ENCODE measurements at regions not wholly inside any gene's neighbourhood (a gene's known extent, or its start where the extent isn't known, plus 50 kb on each side); places are given as distances from the start of the nearest gene placed in this dataset.
"Not testable (repeated sequence)": the region's sequence is repeated elsewhere in the genome, so short reads cannot be mapped to it uniquely, and the experiment has no call there.

DNA sequence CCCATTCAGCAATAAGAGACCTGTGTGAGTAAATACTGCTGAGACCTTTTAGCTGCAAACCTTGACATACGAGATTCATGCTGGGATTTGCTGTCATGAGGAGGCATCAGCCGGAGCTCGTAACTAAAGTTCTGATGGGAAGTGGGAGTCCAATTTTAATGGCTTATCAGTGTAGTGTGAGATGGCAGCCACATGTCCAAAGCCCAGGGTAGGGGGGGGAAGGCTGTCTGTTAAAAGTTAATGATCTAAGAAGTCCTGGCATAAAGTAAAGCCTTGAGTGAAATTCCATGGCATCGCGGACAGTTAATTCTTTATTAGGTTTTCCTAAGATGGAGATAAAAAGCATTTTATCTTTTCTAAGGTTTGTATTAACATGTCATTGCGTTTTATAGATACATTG, 240.0 kb downstream of the AACS start:
- DNase-seq (ENCODE audit: low read depth), result no peak

DNA sequence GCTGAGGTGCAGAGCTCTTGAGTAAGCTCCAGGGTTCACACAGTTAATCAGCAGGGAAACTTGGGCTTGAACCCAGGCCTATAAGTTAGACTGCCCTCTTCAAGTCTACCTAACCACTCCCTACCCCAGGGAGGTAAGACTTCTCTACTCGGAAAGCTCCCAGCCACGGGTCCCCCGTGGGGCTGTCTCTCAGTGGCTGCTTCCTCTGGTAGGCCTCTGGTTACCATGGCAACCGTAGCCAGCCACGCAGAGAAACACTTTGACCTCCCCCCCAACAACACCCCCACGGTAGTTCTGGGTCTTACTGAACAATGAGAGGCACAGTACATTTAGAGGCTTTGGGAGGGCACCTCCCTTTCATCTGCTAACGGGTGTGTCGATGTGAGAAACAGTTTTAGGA, 245.2 kb downstream of the AACS start:
- DNase-seq (ENCODE audit: low read depth), result no peak

DNA sequence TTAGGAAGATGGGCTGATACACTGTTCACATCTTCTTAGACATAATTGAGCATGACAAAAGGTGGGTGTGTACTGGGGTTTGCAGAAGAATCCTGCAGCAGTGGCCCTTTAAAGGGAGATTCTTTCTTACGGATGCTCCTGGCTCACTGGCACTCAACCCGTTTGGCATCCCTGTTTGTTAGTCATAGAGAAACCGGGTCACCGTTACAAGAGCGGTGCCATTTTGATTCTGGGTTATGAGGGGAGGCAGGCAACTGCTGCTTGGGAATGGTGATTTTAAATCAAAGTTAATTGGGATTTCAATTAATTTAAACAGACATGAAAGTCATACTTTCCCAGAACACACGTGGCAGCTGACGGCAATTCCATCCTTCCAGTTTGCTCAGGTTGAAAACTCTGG, 245.8 kb downstream of the AACS start:
- no peak for DNase-seq (ENCODE audit: low read depth)

DNA sequence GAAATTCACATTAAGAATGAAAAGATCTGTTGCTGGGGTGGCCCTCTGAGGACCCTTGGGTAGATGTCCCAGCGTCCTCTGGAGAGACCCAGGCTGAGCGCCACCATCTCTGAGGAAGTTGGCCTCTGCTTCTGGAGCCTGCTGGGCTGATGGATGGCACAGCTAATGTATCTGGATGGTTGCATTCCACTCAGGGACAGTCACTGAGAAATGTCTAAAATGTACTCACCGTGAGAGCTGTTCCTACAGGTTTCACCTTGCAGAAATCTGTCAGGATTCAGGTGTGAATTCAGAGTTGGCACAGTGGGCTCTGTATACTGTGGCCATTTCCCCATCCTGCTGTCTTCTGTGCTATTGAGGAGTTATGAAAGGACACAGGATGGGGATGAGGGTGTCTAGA, 247.2 kb downstream of the AACS start:
- DNase-seq (ENCODE audit: low read depth), result no peak

DNA sequence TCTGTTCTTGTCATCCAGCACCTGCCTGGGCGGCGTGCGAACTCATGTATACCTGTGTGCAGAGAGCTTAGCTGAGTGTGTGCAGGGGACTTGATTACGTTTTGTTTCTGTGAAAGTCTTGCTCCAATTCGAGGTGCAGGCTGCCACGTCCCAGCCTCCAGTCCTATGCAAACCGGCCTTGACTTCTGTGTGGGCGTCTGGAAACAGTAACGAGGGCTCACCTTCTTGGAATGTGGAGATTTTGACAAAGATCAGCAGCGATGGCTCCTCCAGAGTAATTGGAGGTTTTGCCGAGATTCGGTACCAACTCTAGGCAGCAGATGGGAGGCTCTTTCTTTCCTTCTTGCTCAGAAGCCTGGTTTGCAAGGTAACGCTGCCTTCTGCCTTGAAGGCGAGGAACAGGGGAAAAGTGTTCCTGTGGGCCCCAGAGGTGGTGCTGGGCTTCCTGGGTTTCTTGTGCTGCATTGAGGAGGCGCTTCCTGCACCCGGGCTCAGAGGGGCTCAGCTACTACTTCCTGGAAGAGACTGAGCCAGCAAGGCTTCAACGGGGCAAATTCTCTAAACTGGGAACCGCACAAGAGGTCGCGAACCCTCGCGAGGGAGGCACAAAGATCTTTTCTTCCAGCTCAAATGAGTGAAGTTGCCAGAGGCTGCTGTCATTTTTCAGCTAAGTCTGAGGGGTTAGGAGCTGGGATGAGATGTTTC, 249.0 kb downstream of the AACS start:
- no peak for DNase-seq (ENCODE audit: low read depth)

DNA sequence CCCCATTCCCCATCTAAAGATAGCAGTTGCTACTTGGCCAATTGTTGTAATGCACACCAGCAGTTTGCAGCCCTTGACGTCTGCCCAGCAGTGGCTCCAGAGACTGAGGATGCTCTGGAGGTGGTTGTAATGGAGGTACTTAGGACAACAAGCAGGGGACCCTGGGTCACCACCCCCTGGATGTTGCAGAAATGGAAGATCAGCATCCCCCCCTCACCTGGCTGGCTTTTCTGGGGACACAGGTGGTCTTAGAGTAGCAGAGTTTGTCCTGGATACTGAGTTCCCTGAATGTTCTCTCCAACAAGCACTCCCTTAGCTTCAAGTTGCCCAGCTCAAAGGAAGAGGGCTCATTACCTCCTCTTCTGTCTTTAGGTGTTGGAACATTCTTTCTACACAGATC, 250.5 kb downstream of the AACS start:
- no peak for DNase-seq (ENCODE audit: low read depth)

DNA sequence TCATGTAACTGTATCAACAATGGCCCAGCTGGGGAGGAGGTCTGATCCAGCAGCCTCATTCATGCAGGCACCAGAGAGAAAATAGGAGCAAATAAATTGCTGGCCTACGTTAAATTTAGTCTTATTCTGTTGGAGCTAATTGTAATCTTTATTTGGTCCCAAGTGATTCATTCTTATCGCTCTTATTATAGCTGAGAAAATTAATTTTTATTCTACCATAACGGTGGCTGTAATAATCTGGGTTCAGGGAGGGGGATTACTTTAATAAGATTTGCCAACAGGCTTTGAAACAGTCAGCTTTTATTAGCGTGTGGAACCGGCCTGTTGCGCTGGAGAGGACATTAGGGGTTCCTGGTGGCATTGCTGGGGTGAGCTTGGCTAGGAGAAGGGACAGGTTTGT, 254.9 kb downstream of the AACS start:
- no peak for DNase-seq (ENCODE audit: low read depth)

DNA sequence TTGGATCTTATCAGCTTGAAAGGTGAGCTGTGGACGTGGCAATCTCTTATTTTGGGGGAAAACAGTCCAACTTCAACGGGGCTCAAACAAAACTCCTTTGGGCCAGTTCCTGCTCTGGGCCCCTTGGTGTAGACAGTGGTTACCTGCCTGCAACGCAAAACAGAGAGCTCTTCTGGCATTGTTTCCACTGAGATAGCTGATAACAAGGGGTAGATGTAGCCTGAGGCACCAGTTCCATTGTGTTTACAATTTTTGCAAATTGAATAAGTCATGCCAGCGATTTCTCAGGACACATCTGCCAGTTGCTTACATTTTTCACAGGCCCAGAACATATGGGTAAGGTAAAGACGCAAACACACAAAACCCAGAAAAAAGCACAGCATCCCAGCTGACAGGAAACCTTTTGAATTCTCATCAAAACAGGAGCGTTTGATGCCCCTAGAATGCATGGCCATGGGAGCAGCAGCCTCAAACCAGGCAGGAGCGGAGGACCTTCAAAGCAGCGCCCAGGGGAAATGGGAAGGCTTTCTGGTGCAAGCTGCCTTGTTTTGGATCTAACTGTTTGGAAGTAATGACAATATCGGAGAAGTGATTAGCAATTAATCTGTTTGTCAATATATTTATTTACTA, 259.7 kb downstream of the AACS start:
- no peak for DNase-seq (ENCODE audit: low read depth)

DNA sequence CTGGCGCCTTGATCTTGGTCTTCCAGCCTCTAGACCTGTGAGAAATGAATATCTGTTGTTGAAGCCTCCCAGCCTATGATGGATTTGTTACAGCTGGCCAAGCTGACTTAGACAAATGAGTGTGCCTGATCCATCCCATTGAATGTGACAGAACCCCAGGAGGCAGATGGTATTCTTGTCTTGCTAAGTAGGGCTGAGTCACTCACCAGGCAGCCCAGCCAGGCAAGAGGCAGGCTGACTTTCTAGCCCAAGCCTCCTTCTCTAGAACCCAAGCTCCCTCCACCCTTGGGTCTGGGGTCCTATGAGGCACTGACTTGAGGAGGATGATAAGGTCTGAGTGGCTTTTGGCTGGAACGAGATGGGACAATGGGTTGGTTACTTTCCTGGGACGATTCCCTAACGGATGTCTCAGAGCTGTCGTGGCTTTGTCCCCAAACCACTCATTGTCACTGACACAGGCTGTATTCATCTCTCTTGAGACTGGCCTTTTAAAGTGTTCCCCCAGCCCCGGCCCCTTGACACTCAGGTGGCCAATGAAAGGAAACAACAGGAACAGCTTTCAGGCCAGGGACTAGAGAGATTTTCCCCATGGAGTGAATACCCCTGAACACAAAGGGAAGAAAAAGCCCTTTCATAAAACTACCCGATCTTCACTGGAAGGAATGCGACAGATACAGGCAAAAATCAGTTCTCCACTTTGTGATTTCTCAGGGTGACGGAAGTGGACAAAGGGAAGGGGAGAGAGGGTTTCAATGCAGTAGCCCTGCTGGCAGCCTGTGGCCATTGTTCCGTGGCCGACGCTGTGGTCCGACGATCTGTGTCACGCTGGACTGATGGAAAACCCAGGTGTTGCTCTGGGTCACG, 264.2 kb downstream of the AACS start:
- DNase-seq (ENCODE audit: low read depth), result no peak

DNA sequence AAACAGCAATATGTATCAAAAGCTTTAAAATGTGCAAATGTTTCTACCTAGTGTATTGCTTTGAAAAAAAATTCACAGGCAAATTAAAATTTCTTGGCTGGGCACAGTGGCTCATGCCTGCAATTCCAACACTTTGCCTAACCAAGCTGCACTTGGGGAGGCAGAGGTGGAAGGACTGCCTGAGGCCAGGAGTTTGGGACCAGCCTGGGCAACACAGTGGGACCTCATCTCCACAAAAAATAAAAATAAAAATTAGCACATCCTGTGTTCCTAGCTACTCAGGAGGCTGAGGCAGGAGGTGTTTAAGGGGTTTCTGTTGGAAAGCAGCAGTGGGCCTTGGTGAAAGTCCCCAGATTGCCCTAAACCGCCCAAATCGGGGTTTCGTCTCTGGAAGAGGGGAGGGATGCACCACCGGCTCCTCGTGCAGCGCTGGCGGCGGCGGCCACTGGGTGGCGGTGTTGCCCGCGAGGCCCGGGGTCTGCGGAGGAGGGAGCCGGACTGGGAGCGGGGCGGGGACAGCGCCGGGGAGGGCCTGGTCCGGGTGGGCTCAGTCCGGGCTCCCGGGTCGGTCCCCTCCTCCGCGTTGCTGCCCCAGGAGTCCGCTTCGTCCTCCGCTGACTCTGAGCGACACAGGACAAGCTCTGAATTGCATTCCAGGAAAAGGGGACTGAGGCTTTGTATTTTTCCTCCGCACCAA, 265.6 kb downstream of the AACS start:
- DNase-seq (ENCODE audit: low read depth), result peak; percentile 47

DNA sequence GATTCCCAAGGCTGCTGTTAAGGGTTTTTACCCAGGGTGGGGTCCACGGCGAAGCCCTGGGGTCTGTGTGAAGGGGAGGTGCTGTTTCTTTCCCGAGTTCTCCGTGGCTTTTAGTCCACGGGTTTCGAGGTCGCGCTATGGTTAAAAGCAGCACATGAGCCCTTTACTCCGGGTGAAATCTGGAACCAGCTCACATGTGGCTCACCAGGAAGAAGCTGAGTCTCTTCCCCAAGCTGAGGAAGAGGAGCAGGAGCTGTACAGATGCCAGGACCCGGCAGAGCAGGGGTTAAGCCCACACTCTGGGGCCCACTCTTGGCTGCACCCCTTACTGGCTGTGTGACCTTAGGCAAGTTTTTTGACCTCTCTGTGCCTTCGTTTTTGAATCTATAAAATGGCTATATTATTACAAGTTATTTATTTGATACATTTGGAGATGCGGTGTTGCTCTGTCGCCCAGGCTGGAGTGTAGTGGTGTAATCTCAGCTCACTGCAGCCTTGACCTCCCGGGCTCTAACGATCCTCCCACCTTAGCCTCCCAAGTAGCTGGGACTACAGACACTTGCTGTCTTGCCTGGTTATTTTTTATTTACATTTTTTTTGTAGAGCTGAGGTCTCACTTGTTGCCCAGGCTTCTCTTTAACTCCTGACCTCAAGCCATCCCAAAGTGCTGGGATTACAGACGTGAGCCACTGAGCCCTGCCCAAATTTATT, 266.3 kb downstream of the AACS start:
- DNase-seq (ENCODE audit: low read depth), result no peak

DNA sequence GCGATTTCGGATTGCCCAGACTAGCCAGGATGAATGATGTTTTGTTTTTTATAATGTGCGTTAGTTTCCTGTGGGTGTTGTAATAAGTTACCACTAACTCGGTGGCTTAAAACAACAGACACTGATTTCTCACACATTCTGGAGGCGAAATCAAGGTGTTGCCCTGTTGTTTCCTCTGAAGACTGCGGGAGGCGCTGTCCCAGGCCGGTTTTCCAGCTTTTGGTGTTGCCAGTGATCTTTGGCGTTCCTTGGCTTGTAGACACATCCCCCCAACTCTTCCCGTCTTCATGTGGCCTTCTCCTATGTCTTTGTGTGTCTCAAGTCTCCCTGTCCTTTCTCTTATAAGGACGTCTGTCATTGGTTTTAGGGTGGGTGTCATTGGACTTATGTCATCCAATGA, 267.7 kb downstream of the AACS start:
- no peak for DNase-seq (ENCODE audit: low read depth)

DNA sequence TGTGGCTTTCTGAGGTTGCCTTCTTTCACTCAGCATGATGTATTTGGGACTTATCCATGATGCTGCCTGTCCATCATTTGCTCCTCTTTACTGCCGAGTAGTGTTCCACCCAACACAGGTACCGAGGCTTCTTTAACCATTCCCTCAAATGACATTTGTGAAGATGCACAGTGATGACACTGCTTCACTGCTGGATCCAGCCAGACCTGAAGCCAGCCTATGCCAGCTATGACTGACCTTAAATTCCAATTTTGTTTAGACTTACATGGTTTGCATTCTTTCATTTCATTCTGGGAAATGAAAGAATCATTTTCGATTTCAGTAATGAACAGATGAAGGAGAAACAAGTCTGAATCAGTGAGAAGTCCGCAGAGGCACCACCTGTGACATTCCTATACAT, 271.0 kb downstream of the AACS start:
- no peak for DNase-seq (ENCODE audit: low read depth)

DNA sequence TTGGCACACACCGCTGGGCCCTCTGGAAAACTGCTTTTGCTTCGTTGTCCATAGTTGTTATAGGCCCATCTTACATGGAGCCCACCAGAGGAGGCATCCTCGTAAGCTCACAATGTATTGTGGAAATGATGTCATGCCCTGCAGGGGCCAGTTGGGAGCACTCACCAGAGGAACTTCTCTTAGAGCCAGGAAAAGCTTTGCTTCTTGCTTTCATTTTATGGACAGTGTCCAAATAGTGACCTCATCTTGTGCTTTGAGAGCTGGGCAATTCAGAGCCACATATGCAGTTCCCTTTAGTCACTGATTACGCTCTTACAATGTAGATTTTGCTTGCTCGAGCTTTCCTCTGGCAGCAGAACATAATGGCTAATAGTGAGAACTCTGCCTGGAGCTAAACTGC, 275.6 kb downstream of the AACS start:
- DNase-seq (ENCODE audit: low read depth), result peak; percentile 58

DNA sequence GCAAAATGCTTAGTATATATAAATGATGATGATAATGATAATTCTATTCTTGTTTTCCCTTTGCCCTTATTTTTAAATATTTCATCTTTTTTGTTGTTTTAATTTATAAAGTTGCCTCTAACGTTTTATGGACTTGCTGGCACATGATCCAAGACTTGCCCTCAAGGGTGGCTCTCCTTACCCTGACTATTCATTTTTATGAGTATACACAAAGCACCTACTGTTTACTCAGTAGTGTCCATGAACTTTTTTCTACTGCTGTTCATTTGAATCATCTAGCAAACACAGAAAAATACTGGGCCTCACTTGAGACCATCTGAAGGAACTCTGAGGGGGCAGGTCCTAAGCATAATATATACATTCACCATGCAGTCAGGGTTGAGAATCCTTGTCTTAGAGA, 276.2 kb downstream of the AACS start:
- DNase-seq (ENCODE audit: low read depth), result no peak

DNA sequence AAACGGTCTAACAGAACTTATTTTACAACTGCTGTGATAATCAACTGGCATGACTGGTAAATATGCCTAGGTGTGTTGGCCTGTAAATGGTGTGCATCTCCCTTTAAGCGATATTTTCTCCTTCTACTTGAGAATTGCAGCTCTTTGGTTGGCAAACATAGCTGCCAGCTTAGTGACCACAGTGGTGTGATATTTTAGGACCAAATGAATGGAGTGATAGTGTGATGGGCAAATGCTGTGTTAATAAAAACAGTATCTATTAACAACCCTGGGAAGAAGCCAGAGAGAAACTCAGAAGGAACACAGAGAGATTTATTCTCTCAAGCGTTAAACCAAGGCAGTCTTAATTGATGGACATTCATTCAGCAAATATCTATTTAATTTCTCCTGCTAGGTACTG, 278.4 kb downstream of the AACS start:
- no peak for DNase-seq (ENCODE audit: low read depth)

DNA sequence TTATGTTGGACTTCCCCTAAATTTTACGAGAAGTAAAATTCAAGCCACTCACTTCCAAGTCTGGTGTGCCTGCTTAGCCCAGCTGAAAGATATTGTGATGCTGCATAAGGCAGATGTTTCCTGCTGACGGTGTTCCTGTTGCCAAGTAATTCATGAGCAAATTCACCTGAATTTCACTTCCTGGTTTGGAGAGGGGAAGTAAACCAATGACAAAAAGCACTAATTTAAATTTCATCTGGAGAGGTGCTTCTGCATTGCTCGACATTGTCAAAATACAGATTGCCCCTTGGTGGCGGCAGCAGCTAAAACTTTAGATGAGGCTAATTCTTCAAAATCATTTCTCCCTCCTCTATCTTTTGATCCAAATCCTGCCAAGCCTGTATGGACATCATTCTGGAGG, 281.1 kb downstream of the AACS start:
- DNase-seq (ENCODE audit: low read depth), result no peak

DNA sequence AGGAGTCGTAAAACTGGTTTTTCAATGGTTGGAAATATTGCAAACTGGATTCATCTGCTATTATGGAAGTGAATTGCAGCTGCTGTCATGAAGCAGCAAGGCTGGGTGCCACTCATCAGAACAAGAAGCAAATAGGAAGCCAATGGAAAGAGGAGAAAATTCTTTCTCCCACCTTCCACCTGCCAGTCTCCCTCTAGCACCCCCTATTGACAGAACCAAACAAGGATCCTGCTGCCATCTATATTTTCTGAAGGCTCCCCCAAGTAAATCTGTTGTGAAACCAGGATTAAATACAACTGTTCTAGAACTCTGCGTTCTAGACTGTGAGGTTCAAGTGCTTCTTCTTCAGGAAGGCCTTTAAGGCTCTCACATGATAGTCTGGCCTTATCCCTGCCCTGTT, 286.6 kb downstream of the AACS start:
- DNase-seq (ENCODE audit: low read depth), result no peak

DNA sequence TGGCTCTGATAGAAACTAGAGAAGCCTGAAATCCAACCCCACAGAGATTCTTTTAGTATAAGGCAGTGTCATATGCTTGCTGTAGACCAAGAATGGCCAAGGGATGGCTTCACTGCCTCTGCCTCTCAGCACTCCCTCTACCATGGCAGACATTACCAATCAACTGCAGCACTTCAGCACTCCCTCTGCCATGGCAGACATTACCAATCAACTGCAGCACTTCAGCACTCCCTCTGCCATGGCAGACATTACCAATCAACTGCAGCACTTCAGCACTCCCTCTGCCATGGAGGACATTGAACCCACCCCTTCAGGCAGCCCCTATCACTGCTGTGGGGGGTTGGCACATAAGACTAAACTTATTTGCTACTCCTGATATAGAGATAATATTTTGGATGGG, 287.8 kb downstream of the AACS start:
- not testable (repeated sequence) for DNase-seq (ENCODE audit: low read depth)

DNA sequence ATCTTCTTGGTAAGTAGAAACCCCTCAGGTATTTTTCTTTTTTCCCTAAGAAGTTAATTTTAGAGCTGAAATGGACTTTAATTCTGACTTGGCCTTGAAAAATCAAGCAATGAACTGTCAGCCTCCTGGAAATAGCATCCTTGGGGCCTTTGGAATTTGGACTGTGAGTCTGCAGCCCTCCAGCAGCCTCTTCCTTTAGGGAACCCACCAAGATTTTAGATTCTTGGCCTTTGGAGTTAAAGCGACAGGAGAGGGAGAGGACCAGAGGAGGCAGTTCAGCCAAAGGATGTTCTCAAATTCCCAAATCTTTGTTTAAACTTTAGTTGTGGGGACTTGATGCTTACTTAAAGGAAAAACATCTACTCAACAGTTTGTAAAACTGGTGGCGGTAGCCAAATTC, 288.6 kb downstream of the AACS start:
- DNase-seq (ENCODE audit: low read depth), result no peak

DNA sequence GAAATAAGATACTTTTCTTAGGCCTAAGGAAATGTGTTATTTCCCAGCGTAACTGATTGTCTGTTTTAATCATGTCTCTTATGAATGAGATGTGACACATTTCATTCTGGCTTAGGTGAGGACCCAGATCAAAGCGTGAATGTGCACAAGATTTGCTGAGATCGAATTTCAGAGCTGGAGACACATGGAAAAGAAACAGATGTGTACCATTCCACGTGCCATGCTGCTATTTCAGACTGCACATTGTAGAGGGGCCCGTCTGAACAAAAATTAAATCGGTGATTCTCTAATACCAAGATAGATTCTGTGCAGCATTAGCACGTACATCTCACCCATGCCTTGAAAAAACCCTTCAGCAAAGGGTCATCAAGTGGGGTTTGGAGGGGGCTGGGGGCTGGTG, 290.4 kb downstream of the AACS start:
- no peak for DNase-seq (ENCODE audit: low read depth)

Measured in HT1080 (cell line).